CD4-positive, alpha-beta T cell (primary cell): ENCODE measurements at regions not wholly inside any gene's neighbourhood (a gene's known extent, or its start where the extent isn't known, plus 50 kb on each side); places are given as distances from the start of the nearest gene placed in this dataset.

Experiments
- ATAC-seq: fragments of 200-7000 bp; cut with Tn5 transposase; one replicate; pipeline ENCODE4 v1.10.0; 2022; ENCODE audit warnings: mild to moderate bottlenecking; ENCODE audit not compliant: poor library complexity
- CTCF ChIA-PET: fragments of 350-600 bp; sonication (Branson Sonifier 250); formaldehyde crosslinking; loops from one replicate; lab custom pipeline; 2021; ENCODE audit warnings: antibody characterized with exemption, inconsistent platforms; lab: Charles Lee
- POLR2A ChIA-PET: fragments of 350-600 bp; sonication (Branson Sonifier 250); formaldehyde crosslinking; loops from one replicate; lab custom pipeline; 2021; ENCODE audit warnings: antibody characterized with exemption, inconsistent platforms; lab: Charles Lee
- DNase-seq, 14 experiments: peaks; one replicate each; pipeline ENCODE4 v3.0.0-alpha.2; 2013 to 2020; ENCODE audit warnings: mixed read lengths in 2 of 14
- H3K27ac ChIP-seq, 2 donors: one replicate each; pipeline versions ENCODE4 v1.5.1 to v1.7.0; 2013; ENCODE audit warnings: low read length in 2 of 2, low read depth in 1 of 2, mild to moderate bottlenecking in 1 of 2
- H3K27me3 ChIP-seq, 2 experiments: 1 replicate in 1 of 2; 2 replicates in 1 of 2; pipeline versions ENCODE4 v1.6.1 to v1.7.0; 2013; ENCODE audit warnings: low read length in 2 of 2, control low read depth in 1 of 2, mild to moderate bottlenecking in 1 of 2, moderate library complexity in 1 of 2; ENCODE audit not compliant: insufficient read depth in 2 of 2, control insufficient read depth in 1 of 2
- H3K36me3 ChIP-seq: one replicate; pipeline ENCODE4 v1.6.1; 2013; ENCODE audit warnings: low read length, control low read depth; ENCODE audit not compliant: insufficient read depth
- H3K4me1 ChIP-seq: one replicate; pipeline ENCODE4 v1.6.1; 2013; ENCODE audit warnings: low read length, control low read depth; ENCODE audit not compliant: insufficient read depth
- H3K4me3 ChIP-seq: one replicate; pipeline ENCODE4 v1.5.1; 2013; ENCODE audit warnings: mild to moderate bottlenecking, low read length, moderate library complexity
- H3K9me3 ChIP-seq, 2 experiments: 1 replicate in 1 of 2; 2 replicates in 1 of 2; pipeline versions ENCODE4 v1.6.1 to v1.7.0; 2013; ENCODE audit warnings: low read length in 2 of 2, mild to moderate bottlenecking in 2 of 2, control low read depth in 1 of 2, moderate library complexity in 1 of 2; ENCODE audit not compliant: control insufficient read depth in 1 of 2, insufficient read depth in 1 of 2
- H3K27ac Mint-ChIP-seq: one replicate; pipeline ENCODE4 v1.8.0; 2020; ENCODE audit warnings: mixed read lengths
- H3K27me3 Mint-ChIP-seq: one replicate; pipeline ENCODE4 v1.8.0; 2021; ENCODE audit warnings: mixed read lengths
- H3K36me3 Mint-ChIP-seq: one replicate; pipeline ENCODE4 v1.8.0; 2021; ENCODE audit warnings: low read depth, mixed read lengths
- H3K4me1 Mint-ChIP-seq: one replicate; pipeline ENCODE4 v1.8.0; 2021; ENCODE audit warnings: low read depth, mixed read lengths
- H3K4me3 Mint-ChIP-seq: one replicate; pipeline ENCODE4 v1.8.0; 2020; ENCODE audit warnings: mild to moderate bottlenecking, mixed read lengths
- H3K9me3 Mint-ChIP-seq: one replicate; pipeline ENCODE4 v1.8.0; 2020; ENCODE audit warnings: mixed read lengths
- intact Hi-C, 2 experiments: fragments of 100-400 bp; cut with DNase I in 1 of 2; cut with micrococcal nuclease in 1 of 2; formaldehyde crosslinking; loops; one replicate each; pipeline versions ENCODE4 v1.15.1 to v1.9.0; 2023 to 2025; cut with DNase I, micrococcal nuclease
- TF ChIP-seq, protein P1 (sequence below): fragments of 200-600 bp; IDR thresholded peaks from one replicate; pipeline ENCODE4 v1.8.0; 2022; ENCODE audit warnings: antibody characterized with exemption, mild to moderate bottlenecking

DNA sequence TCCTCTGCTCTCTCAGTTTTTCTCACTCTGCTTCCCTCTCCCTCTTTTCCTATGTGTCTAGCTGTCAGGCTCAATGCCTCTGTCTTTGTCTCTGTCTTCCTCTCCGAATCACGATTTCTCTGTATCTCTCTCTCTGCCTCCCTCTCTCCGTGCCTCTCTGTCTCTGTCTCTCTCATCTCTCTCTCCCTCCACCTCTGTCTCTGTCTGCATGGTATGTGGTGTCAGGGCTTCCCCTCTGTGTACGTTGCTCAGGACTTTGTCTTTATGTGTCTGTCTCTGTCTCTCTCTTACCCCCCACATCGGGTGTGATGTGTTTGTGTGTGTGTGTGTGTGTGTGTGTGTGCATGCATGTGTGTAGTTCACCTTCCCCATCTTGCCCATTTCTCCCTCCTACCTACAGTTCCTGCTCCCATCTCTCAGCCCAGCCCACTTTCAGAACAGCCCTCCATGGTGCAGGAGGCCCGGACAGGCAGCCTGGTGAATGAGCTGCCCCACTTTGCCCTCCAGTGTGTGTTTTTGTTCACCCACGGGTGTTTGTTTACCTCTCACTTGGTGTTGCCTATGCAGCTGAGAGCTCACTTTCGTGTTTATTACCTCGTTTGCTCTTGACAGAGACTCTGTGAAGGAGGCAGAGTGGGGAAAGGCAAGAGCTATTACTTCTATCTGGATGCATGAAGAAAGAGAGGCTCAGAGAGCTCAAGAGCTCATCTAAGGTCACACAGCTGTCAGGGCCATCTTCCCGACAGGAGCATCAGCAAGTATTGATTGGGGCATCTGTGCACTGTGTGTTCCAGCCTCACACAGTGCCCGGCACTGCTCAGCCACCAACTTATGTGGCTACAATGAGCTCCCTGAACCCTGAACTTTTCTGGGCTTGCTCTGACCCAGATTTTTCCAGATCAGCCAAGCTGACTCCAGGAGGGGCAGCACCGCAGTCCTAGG lies 163.5 kb upstream of the ZMIZ1 start:
- Histone ChIP-seq H3K9me3 (no peaks in the 10 kb centered on the region), H3K27me3 (no peaks in the 10 kb centered on the region), H3K36me3 (no peaks in the 10 kb centered on the region), H3K4me3 (no peak overlapping the region), H3K4me1 (no peaks in the 10 kb centered on the region), H3K27ac (no peak overlapping the region)
- ChIA-PET POLR2A (no interaction called here), CTCF (no interaction called here)
- DNase-seq (no peak), ATAC-seq (no peak)
- TF ChIP-seq, protein P1, sequence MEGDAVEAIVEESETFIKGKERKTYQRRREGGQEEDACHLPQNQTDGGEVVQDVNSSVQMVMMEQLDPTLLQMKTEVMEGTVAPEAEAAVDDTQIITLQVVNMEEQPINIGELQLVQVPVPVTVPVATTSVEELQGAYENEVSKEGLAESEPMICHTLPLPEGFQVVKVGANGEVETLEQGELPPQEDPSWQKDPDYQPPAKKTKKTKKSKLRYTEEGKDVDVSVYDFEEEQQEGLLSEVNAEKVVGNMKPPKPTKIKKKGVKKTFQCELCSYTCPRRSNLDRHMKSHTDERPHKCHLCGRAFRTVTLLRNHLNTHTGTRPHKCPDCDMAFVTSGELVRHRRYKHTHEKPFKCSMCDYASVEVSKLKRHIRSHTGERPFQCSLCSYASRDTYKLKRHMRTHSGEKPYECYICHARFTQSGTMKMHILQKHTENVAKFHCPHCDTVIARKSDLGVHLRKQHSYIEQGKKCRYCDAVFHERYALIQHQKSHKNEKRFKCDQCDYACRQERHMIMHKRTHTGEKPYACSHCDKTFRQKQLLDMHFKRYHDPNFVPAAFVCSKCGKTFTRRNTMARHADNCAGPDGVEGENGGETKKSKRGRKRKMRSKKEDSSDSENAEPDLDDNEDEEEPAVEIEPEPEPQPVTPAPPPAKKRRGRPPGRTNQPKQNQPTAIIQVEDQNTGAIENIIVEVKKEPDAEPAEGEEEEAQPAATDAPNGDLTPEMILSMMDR, result no peak
- Mint-ChIP-seq H3K4me1 (no peaks in the 10 kb centered on the region), H3K27ac (no peak overlapping the region), H3K36me3 (no peaks in the 10 kb centered on the region), H3K27me3 (no peaks in the 10 kb centered on the region), H3K4me3 (no peak overlapping the region), H3K9me3 (no peaks in the 10 kb centered on the region)
- intact Hi-C loops, result no loop called here

- Mint-ChIP-seq H3K27ac (no peak overlapping the region), H3K4me3 (no peak overlapping the region), H3K9me3 (no peaks in the 10 kb centered on the region), H3K27me3 (no peaks in the 10 kb centered on the region), H3K36me3 (no peaks in the 10 kb centered on the region), H3K4me1 (no peaks in the 10 kb centered on the region)
- TF ChIP-seq, protein P1, result no peak
- no peaks in the 10 kb centered on the region for H3K27me3 ChIP-seq
- H3K27ac ChIP-seq, result no peak overlapping the region
- no peak overlapping the region for H3K4me3 ChIP-seq
- CTCF ChIA-PET, result no interaction called here
- H3K4me1 ChIP-seq, result no peaks in the 10 kb centered on the region
- no peak for ATAC-seq
- intact Hi-C loops, result no loop called here
- POLR2A ChIA-PET, result no interaction called here
- no peaks in the 10 kb centered on the region for H3K9me3 ChIP-seq
- H3K36me3 ChIP-seq, result no peaks in the 10 kb centered on the region
- peak in 1 of 14 experiments; percentile 7 for DNase-seq
Observed at GRCh38 chr10:78905957-78906308, 162.8 kb upstream of the ZMIZ1 start.

GRCh38 chr10:78906734-78907390 lies 161.9 kb upstream of the ZMIZ1 start:
- ATAC-seq (no peak), DNase-seq (peak in 1 of 14 experiments; percentile 8)
- Mint-ChIP-seq H3K36me3 (no peaks in the 10 kb centered on the region), H3K27ac (no peak overlapping the region), H3K4me3 (no peak overlapping the region), H3K27me3 (no peaks in the 10 kb centered on the region), H3K4me1 (no peaks in the 10 kb centered on the region), H3K9me3 (no peaks in the 10 kb centered on the region)
- POLR2A ChIA-PET, result no interaction called here
- Histone ChIP-seq H3K4me1 (no peaks in the 10 kb centered on the region), H3K27me3 (no peaks in the 10 kb centered on the region), H3K36me3 (no peaks in the 10 kb centered on the region), H3K9me3 (no peaks in the 10 kb centered on the region), H3K4me3 (no peak overlapping the region), H3K27ac (no peak overlapping the region)
- intact Hi-C loops, result no loop called here
- CTCF ChIA-PET, result no interaction called here
- TF ChIP-seq, protein P1, result no peak
